ENCODE measurements at regions not wholly inside any gene's neighbourhood (a gene's known extent, or its start where the extent isn't known, plus 50 kb on each side); places are given as distances from the start of the nearest gene placed in this dataset.

GRCh38 chr1:221392453-221392852 is 349.4 kb downstream of the DUSP10 start:
- TF ChIP-seq CTCF (IDR thresholded peaks at IDR 0.05) (no peak), EZH2 (IDR thresholded peaks at IDR 0.05; ENCODE audit: borderline replicate concordance, insufficient read depth, low read depth, low read length, poor library complexity, severe bottlenecking) (no peak)

All from B cell (primary cell).